ENCODE measurements at regions not wholly inside any gene's neighbourhood (a gene's known extent, or its start where the extent isn't known, plus 50 kb on each side); places are given as distances from the start of the nearest gene placed in this dataset.

DNA sequence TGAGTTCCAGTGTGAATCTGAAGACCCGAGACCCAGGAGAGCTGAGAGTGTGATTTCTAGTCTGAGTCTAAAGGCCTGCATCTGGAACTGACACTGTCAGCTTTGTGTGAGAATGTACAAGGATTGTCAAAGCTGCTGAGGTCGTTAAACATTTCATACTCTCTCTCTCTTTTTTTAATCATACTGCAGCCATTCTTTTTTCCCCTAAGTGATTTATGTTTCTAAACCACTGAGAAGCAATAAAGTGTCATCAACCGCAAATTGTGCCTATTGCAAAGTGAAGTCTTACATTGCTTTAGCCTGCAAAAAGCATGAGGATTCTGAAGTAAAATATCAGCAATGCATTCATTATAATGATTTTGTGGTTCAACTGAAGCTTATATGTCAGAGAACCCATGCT, 106.0 kb downstream of the ASMT start:
- Histone ChIP-seq H3K27me3 (replicated peaks; ENCODE audit: insufficient read depth, low read depth, low read length, poor library complexity) (peaks cover 11% of the 10 kb centered on the region), H3K27ac (ENCODE audit: low read depth, low read length, poor library complexity, severe bottlenecking) (no peak overlapping the region), H3K4me1 (ENCODE audit: insufficient read depth, low read length, poor library complexity, severe bottlenecking) (no peaks in the 10 kb centered on the region), H3K36me3 (ENCODE audit: insufficient read depth, low read length, poor library complexity, severe bottlenecking) (no peaks in the 10 kb centered on the region), H3K9me3 (ENCODE audit: low read depth, low read length, poor library complexity, severe bottlenecking) (no peaks in the 10 kb centered on the region), H3K4me3 (ENCODE audit: low read depth, low read length, poor library complexity, severe bottlenecking) (no peak overlapping the region)
- POLR2A ChIA-PET (ENCODE audit: low non-redundant PET): no interaction called here
- CTCF ChIA-PET: no interaction called here
- DNase-seq (ENCODE audit: low spot score): no peak
- no peak for TF ChIP-seq EZH2 (IDR thresholded peaks at IDR 0.05; ENCODE audit: borderline replicate concordance, low read depth, low read length, poor library complexity, severe bottlenecking)
- TF ChIP-seq, protein P1, sequence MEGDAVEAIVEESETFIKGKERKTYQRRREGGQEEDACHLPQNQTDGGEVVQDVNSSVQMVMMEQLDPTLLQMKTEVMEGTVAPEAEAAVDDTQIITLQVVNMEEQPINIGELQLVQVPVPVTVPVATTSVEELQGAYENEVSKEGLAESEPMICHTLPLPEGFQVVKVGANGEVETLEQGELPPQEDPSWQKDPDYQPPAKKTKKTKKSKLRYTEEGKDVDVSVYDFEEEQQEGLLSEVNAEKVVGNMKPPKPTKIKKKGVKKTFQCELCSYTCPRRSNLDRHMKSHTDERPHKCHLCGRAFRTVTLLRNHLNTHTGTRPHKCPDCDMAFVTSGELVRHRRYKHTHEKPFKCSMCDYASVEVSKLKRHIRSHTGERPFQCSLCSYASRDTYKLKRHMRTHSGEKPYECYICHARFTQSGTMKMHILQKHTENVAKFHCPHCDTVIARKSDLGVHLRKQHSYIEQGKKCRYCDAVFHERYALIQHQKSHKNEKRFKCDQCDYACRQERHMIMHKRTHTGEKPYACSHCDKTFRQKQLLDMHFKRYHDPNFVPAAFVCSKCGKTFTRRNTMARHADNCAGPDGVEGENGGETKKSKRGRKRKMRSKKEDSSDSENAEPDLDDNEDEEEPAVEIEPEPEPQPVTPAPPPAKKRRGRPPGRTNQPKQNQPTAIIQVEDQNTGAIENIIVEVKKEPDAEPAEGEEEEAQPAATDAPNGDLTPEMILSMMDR (conservative IDR thresholded peaks at IDR 0.05; ENCODE audit: low read depth, low read length): no peak
- intact Hi-C loops (cut with micrococcal nuclease; ENCODE audit: unreplicated experiment): loop anchor here (10.0 kb wide), 1 partner anchor 46 kb away; no protein-coding TSS in a partner anchor
- BruUV-seq (replicated peaks): no TSS peak

DNA sequence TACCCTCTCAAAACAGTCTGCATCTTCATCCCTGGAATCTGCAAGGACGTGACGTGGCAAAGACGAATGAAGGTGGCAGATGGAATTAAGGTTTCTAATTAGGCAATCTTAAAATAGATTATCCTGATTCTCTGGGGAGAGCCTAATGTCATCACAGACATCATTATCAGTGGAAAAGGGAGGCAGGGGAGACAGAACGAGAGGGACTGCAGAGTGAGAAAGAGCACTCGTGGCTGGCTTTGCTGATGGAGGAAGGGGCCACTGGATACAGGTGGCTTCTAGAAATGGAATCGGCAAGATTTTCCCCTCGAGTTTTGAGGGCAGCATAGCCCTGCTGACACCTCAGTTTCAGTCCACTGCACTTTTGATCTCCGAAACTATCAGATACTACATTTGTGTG, 110.6 kb downstream of the ASMT start:
- ChIA-PET CTCF (no interaction called here), POLR2A (ENCODE audit: low non-redundant PET) (no interaction called here)
- Histone ChIP-seq H3K27ac (ENCODE audit: low read depth, low read length, poor library complexity, severe bottlenecking) (no peak overlapping the region), H3K4me3 (ENCODE audit: low read depth, low read length, poor library complexity, severe bottlenecking) (no peak overlapping the region), H3K4me1 (ENCODE audit: insufficient read depth, low read length, poor library complexity, severe bottlenecking) (no peaks in the 10 kb centered on the region), H3K36me3 (ENCODE audit: insufficient read depth, low read length, poor library complexity, severe bottlenecking) (no peaks in the 10 kb centered on the region), H3K27me3 (replicated peaks; ENCODE audit: insufficient read depth, low read depth, low read length, poor library complexity) (no peaks in the 10 kb centered on the region), H3K9me3 (ENCODE audit: low read depth, low read length, poor library complexity, severe bottlenecking) (no peaks in the 10 kb centered on the region)
- no peak for DNase-seq (ENCODE audit: low spot score)
- no TSS peak for BruUV-seq (replicated peaks)
- intact Hi-C loops (cut with micrococcal nuclease; ENCODE audit: unreplicated experiment): loop anchor here (10.0 kb wide), 1 partner anchor 51 kb away; no protein-coding TSS in a partner anchor
- TF ChIP-seq, protein P1 (conservative IDR thresholded peaks at IDR 0.05; ENCODE audit: low read depth, low read length): no peak
- TF ChIP-seq EZH2 (IDR thresholded peaks at IDR 0.05; ENCODE audit: borderline replicate concordance, low read depth, low read length, poor library complexity, severe bottlenecking): no peak

DNA sequence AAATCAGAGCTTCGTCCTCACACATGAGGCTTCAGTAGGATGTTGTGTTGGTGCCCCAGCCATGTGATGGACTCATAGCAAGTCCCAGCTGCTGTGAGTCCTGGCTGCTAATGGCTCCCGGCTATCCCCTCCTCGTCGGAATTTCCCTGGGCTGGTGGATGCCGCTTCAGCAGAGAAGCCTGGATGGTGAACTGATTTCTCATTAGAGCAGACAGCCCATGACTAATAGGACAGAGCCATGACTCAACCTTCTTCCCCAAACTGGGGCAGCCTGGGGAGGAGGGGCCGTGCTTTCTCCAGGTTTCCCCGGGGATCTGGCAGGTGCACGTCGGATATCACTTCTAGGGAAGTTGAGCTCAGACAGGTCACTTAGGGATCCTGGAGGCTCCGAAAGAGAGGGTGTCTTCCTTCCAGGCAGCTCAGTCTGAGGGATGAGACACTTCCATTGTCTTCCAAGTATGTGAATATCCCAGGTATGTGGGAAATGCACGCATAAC, 112.7 kb downstream of the ASMT start:
- no peak for DNase-seq (ENCODE audit: low spot score)
- TF ChIP-seq EZH2 (IDR thresholded peaks at IDR 0.05; ENCODE audit: borderline replicate concordance, low read depth, low read length, poor library complexity, severe bottlenecking): no peak
- TF ChIP-seq, protein P1 (conservative IDR thresholded peaks at IDR 0.05; ENCODE audit: low read depth, low read length): no peak
- Histone ChIP-seq H3K36me3 (ENCODE audit: insufficient read depth, low read length, poor library complexity, severe bottlenecking) (no peaks in the 10 kb centered on the region), H3K27ac (ENCODE audit: low read depth, low read length, poor library complexity, severe bottlenecking) (no peak overlapping the region), H3K4me1 (ENCODE audit: insufficient read depth, low read length, poor library complexity, severe bottlenecking) (no peaks in the 10 kb centered on the region), H3K4me3 (ENCODE audit: low read depth, low read length, poor library complexity, severe bottlenecking) (no peak overlapping the region), H3K9me3 (ENCODE audit: low read depth, low read length, poor library complexity, severe bottlenecking) (no peaks in the 10 kb centered on the region), H3K27me3 (replicated peaks; ENCODE audit: insufficient read depth, low read depth, low read length, poor library complexity) (no peaks in the 10 kb centered on the region)
- ChIA-PET POLR2A (ENCODE audit: low non-redundant PET) (no interaction called here), CTCF (no interaction called here)
- intact Hi-C loops (cut with micrococcal nuclease; ENCODE audit: unreplicated experiment): loop anchor here (10.0 kb wide), 1 partner anchor 53 kb away; no protein-coding TSS in a partner anchor
- no TSS peak for BruUV-seq (replicated peaks)
